Endothelial cell (in vitro differentiated cells): ENCODE measurements at regions not wholly inside any gene's neighbourhood (a gene's known extent, or its start where the extent isn't known, plus 50 kb on each side); places are given as distances from the start of the nearest gene placed in this dataset.

ENCODE experiments used
- DNase-seq: peaks from one replicate; pipeline ENCODE4 v3.0.0; 2021; ENCODE audit warnings: low spot score
- H3K27ac Mint-ChIP-seq: one replicate; pipeline ENCODE4 v1.8.0; 2021; ENCODE audit warnings: mixed read lengths, inconsistent platforms; ENCODE audit not compliant: unreplicated experiment
- H3K27me3 Mint-ChIP-seq: one replicate; pipeline ENCODE4 v1.8.0; 2021; ENCODE audit warnings: mild to moderate bottlenecking, moderate library complexity, mixed read lengths, inconsistent platforms; ENCODE audit not compliant: unreplicated experiment
- H3K36me3 Mint-ChIP-seq: one replicate; pipeline ENCODE4 v1.8.0; 2021; ENCODE audit warnings: mild to moderate bottlenecking, low read depth, mixed read lengths, inconsistent platforms; ENCODE audit not compliant: unreplicated experiment
- H3K4me1 Mint-ChIP-seq: one replicate; pipeline ENCODE4 v1.8.0; 2021; ENCODE audit warnings: mild to moderate bottlenecking, mixed read lengths, inconsistent platforms; ENCODE audit not compliant: unreplicated experiment
- H3K4me3 Mint-ChIP-seq: one replicate; pipeline ENCODE4 v1.8.0; 2021; ENCODE audit warnings: mild to moderate bottlenecking, mixed read lengths, inconsistent platforms; ENCODE audit not compliant: unreplicated experiment
- H3K9me3 Mint-ChIP-seq: one replicate; pipeline ENCODE4 v1.8.0; 2021; ENCODE audit warnings: mixed read lengths, inconsistent platforms; ENCODE audit not compliant: unreplicated experiment
- TF ChIP-seq, protein P1 (sequence below): fragments of 200-600 bp; sonication (generic); IDR thresholded peaks from one replicate; pipeline ENCODE4 v1.5.0; 2021; ENCODE audit warnings: antibody characterized with exemption; ENCODE audit not compliant: unreplicated experiment

DNA sequence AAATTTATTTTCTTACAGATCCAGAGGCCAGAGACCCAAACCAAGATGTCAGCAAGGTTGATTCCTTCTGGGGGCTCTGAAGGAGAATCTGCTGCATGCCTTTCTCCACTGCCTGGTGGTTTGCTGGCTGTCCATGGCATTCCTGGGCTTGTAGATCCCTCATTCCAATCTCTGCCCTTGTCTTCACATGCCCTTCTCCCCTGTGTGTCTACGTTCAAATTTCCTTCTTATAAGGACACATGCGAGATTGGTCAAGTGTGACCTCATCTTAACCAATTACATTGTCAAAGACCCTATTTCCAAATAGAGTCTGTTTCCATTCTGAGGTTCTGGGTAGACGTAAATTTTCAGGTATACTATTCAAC lies 84.5 kb upstream of the RAI14 start:
- Mint-ChIP-seq H3K36me3 (no peaks in the 10 kb centered on the region), H3K27ac (no peak overlapping the region), H3K9me3 (no peaks in the 10 kb centered on the region), H3K27me3 (peaks cover 3% of the 10 kb centered on the region), H3K4me3 (no peak overlapping the region), H3K4me1 (peaks cover 12% of the 10 kb centered on the region)
- DNase-seq: no peak
- TF ChIP-seq, protein P1, sequence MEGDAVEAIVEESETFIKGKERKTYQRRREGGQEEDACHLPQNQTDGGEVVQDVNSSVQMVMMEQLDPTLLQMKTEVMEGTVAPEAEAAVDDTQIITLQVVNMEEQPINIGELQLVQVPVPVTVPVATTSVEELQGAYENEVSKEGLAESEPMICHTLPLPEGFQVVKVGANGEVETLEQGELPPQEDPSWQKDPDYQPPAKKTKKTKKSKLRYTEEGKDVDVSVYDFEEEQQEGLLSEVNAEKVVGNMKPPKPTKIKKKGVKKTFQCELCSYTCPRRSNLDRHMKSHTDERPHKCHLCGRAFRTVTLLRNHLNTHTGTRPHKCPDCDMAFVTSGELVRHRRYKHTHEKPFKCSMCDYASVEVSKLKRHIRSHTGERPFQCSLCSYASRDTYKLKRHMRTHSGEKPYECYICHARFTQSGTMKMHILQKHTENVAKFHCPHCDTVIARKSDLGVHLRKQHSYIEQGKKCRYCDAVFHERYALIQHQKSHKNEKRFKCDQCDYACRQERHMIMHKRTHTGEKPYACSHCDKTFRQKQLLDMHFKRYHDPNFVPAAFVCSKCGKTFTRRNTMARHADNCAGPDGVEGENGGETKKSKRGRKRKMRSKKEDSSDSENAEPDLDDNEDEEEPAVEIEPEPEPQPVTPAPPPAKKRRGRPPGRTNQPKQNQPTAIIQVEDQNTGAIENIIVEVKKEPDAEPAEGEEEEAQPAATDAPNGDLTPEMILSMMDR: no peak

GRCh38 chr5:34574936-34575467 lies 81.1 kb upstream of the RAI14 start:
- no peak for DNase-seq
- Mint-ChIP-seq H3K27me3 (peaks cover 3% of the 10 kb centered on the region), H3K36me3 (no peaks in the 10 kb centered on the region), H3K4me1 (peaks cover 8% of the 10 kb centered on the region), H3K4me3 (no peak overlapping the region), H3K9me3 (no peaks in the 10 kb centered on the region), H3K27ac (no peak overlapping the region)
- TF ChIP-seq, protein P1: no peak

- H3K9me3 Mint-ChIP-seq: no peaks in the 10 kb centered on the region
- no peaks in the 10 kb centered on the region for H3K36me3 Mint-ChIP-seq
- peaks cover under 1% of the 10 kb centered on the region for H3K4me1 Mint-ChIP-seq
- H3K27ac Mint-ChIP-seq: no peak overlapping the region
- no peak for DNase-seq
- H3K27me3 Mint-ChIP-seq: peaks cover 2% of the 10 kb centered on the region
- TF ChIP-seq, protein P1: no peak
- H3K4me3 Mint-ChIP-seq: no peak overlapping the region
Observed at GRCh38 chr5:34576891-34577666, 79.0 kb upstream of the RAI14 start.

GRCh38 chr5:34578962-34579361 lies 77.2 kb upstream of the RAI14 start:
- H3K9me3 Mint-ChIP-seq: no peaks in the 10 kb centered on the region
- no peak overlapping the region for H3K27ac Mint-ChIP-seq
- H3K4me1 Mint-ChIP-seq: peaks cover 14% of the 10 kb centered on the region
- H3K4me3 Mint-ChIP-seq: no peak overlapping the region
- no peaks in the 10 kb centered on the region for H3K36me3 Mint-ChIP-seq
- peaks cover 4% of the 10 kb centered on the region for H3K27me3 Mint-ChIP-seq
- TF ChIP-seq, protein P1: no peak
- no peak for DNase-seq

DNA sequence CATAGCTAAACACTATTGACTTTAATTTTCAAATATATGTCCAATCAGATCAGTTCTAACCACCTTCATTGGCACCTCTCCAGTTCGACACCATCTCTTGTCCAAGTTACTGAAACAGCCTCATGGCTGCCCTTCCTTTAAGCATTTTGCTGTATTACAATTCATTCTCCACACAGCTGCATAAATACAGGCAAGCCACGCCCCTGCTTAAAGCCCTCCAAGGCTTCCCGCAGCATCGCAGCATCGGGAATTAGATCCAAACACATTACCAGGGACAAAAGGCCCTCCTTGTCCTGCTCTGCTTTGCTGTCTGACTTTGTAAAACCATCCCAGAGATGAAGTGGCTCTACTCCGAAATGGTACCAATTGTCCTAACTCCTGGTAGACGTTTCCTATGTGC lies 75.1 kb upstream of the RAI14 start:
- H3K4me1 Mint-ChIP-seq: peaks cover 26% of the 10 kb centered on the region
- peaks cover 4% of the 10 kb centered on the region for H3K27me3 Mint-ChIP-seq
- peaks cover 4% of the 10 kb centered on the region for H3K36me3 Mint-ChIP-seq
- no peak for DNase-seq
- H3K9me3 Mint-ChIP-seq: no peaks in the 10 kb centered on the region
- no peak overlapping the region for H3K4me3 Mint-ChIP-seq
- TF ChIP-seq, protein P1: no peak
- H3K27ac Mint-ChIP-seq: no peak overlapping the region
